ENCODE measurements at regions not wholly inside any gene's neighbourhood (a gene's known extent, or its start where the extent isn't known, plus 50 kb on each side); places are given as distances from the start of the nearest gene placed in this dataset.
"Not testable (repeated sequence)": the region's sequence is repeated elsewhere in the genome, so short reads cannot be mapped to it uniquely, and the experiment has no call there.

DNA sequence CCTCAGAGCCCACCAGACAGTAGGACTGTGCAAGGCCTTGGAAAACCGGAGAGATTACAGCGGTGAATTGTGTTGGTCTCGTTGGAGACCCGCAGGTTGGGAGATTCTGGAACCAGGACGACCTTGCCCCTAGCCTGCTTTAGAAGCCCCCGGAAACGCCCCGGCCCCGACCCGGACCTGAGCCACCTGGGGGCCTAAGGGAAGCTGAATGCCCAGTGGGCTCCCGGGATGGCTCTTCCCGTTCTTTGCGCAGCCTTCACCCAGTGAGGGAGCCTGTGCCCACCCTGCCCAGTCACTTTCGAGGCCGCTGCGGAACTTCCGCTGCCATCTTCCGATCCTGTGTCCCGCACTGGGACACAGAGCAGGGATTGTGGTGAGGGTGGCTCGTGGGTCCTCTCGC lies 254.4 kb downstream of the FAM72C start:
- Mint-ChIP-seq H3K27me3 (ENCODE audit: unreplicated experiment) (no peaks in the 10 kb centered on the region), H3K27ac (ENCODE audit: unreplicated experiment) (no peak overlapping the region), H3K4me1 (ENCODE audit: unreplicated experiment) (no peaks in the 10 kb centered on the region), H3K9me3 (ENCODE audit: unreplicated experiment) (peaks cover 41% of the 10 kb centered on the region), H3K4me3 (ENCODE audit: unreplicated experiment) (no peak overlapping the region), H3K36me3 (ENCODE audit: unreplicated experiment) (no peaks in the 10 kb centered on the region)
- no peak for DNase-seq (ENCODE audit: extremely low spot score, unreplicated experiment)
- TF ChIP-seq, protein P1, sequence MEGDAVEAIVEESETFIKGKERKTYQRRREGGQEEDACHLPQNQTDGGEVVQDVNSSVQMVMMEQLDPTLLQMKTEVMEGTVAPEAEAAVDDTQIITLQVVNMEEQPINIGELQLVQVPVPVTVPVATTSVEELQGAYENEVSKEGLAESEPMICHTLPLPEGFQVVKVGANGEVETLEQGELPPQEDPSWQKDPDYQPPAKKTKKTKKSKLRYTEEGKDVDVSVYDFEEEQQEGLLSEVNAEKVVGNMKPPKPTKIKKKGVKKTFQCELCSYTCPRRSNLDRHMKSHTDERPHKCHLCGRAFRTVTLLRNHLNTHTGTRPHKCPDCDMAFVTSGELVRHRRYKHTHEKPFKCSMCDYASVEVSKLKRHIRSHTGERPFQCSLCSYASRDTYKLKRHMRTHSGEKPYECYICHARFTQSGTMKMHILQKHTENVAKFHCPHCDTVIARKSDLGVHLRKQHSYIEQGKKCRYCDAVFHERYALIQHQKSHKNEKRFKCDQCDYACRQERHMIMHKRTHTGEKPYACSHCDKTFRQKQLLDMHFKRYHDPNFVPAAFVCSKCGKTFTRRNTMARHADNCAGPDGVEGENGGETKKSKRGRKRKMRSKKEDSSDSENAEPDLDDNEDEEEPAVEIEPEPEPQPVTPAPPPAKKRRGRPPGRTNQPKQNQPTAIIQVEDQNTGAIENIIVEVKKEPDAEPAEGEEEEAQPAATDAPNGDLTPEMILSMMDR (IDR thresholded peaks at IDR 0.05), result no peak

DNA sequence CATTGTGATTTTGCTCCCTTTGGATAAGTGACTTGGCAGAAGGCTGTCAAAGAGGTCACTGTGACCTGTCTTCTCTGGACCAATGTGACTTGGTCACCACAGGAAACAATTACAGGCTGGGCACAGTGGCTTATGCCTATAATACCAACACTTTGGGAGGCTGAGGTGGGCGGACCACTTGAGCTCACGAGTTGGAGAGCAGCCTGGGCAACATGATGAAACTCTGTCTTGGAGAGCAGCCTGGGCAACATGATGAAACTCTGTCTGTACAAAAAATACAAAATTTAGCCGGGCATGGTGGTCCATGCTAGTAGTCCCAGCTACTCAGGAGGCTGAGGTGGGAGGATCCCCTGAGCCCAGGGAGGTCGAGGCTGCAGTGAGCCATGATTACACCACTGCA lies 256.9 kb downstream of the FAM72C start:
- H3K36me3 Mint-ChIP-seq (ENCODE audit: unreplicated experiment); H3K4me3 Mint-ChIP-seq (ENCODE audit: unreplicated experiment); H3K27me3 Mint-ChIP-seq (ENCODE audit: unreplicated experiment); H3K4me1 Mint-ChIP-seq (ENCODE audit: unreplicated experiment); H3K27ac Mint-ChIP-seq (ENCODE audit: unreplicated experiment); DNase-seq (ENCODE audit: extremely low spot score, unreplicated experiment): not testable (repeated sequence)
- peaks cover 47% of the 10 kb centered on the region for H3K9me3 Mint-ChIP-seq (ENCODE audit: unreplicated experiment)

DNA sequence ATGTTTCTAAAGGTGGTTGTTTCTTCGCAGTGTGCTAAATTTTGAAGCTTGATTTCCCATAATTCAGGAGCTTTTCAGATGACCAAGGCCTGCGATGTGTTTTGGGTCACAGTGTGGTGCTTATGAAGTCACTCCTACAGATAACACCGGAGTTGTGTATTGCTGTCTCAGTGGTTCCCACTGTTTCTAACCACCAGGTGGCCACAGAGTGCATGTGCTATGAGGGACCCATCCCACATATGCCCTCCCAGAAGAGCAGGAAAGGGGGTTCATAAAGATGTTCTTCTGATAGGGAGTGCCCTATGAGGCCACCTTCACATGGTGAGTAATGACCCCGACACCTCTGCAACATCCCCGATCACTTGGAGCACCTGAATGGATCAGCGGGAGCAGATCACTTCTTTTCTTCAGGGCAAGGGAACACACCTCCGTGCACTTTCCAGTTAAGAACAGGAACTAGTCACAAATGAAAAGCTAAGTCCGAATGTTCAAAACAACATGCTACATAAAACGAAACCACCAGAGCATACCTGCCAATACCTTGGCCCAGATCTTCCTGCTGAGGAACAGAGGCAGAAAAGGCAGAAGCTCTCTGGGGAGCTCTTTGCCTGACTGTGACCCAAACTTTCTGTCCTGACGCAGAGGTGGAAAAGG lies 262.1 kb downstream of the FAM72C start:
- not testable (repeated sequence) for H3K27me3 Mint-ChIP-seq (ENCODE audit: unreplicated experiment); H3K36me3 Mint-ChIP-seq (ENCODE audit: unreplicated experiment); H3K4me3 Mint-ChIP-seq (ENCODE audit: unreplicated experiment); H3K27ac Mint-ChIP-seq (ENCODE audit: unreplicated experiment); DNase-seq (ENCODE audit: extremely low spot score, unreplicated experiment); H3K4me1 Mint-ChIP-seq (ENCODE audit: unreplicated experiment)
- H3K9me3 Mint-ChIP-seq (ENCODE audit: unreplicated experiment), result peaks cover 32% of the 10 kb centered on the region

DNA sequence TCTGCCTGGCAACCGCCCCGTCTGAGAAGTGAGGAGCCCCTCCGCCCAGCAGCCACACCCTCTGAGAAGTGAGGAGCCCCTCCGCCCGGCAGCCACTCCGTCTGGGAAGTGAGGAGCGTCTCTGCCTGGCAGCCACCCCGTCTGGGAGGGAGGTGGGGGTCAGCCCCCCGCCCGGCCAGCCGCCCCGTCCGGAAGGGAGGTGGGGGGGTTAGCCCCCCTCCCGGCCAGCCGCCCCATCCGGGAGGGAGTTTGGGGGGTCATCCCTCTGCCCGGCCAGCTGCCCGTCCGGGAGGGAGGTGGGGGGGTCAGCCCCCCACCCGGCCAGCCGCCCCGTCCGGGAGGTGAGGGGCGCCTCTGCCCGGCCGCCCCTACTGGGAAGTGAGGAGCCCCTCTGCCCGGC lies 269.0 kb downstream of the FAM72C start:
- not testable (repeated sequence) for H3K27ac Mint-ChIP-seq (ENCODE audit: unreplicated experiment); H3K4me1 Mint-ChIP-seq (ENCODE audit: unreplicated experiment); DNase-seq (ENCODE audit: extremely low spot score, unreplicated experiment); H3K4me3 Mint-ChIP-seq (ENCODE audit: unreplicated experiment); H3K27me3 Mint-ChIP-seq (ENCODE audit: unreplicated experiment); H3K36me3 Mint-ChIP-seq (ENCODE audit: unreplicated experiment)
- peaks cover 30% of the 10 kb centered on the region for H3K9me3 Mint-ChIP-seq (ENCODE audit: unreplicated experiment)

DNA sequence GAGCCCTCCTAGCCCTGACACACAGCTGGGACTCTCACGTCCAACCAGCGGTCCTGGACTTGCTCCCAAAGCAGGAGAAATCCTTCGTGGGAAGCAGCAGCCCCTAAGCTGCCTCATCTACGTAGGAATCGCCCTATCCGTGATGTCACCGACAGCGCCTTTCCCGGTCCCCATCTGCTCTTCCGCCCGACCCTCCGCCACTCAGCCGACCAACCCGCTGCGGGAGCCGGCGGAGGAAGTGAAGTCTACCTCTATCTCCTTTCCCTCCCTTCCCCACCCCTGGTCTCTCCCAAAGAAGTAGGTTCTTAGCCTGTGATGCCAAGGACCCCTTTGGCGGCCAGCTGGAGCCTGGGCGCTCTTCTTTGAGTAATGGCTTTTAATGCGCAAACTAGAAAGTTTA lies 272.1 kb downstream of the FAM72C start:
- no peaks in the 10 kb centered on the region for H3K4me1 Mint-ChIP-seq (ENCODE audit: unreplicated experiment)
- H3K9me3 Mint-ChIP-seq (ENCODE audit: unreplicated experiment), result peaks cover 35% of the 10 kb centered on the region
- DNase-seq (ENCODE audit: extremely low spot score, unreplicated experiment), result no peak
- H3K4me3 Mint-ChIP-seq (ENCODE audit: unreplicated experiment), result no peak overlapping the region
- no peaks in the 10 kb centered on the region for H3K27me3 Mint-ChIP-seq (ENCODE audit: unreplicated experiment)
- no peaks in the 10 kb centered on the region for H3K36me3 Mint-ChIP-seq (ENCODE audit: unreplicated experiment)
- H3K27ac Mint-ChIP-seq (ENCODE audit: unreplicated experiment), result no peak overlapping the region
- TF ChIP-seq, protein P1 (IDR thresholded peaks at IDR 0.05), result no peak

DNA sequence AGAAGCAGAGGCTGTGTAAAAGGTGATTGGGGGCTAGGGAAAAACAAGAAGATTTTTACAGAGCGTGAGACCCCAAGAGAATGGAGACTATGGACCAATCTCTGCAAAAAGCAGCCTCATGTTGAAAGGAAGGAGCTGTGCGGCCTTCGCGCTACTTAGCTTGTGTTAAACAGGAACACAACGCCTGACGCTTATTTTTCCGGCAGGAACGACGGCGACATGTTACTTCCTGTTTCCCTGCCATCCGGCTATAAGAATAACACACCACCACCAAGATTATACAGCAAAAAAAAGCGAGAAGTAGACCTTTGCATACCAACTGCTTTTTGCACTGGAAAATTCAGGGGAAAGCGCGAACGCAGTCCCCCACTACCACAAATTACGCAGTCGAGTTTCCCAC lies 272.7 kb downstream of the FAM72C start:
- no peaks in the 10 kb centered on the region for H3K27me3 Mint-ChIP-seq (ENCODE audit: unreplicated experiment)
- no peak overlapping the region for H3K4me3 Mint-ChIP-seq (ENCODE audit: unreplicated experiment)
- no peak overlapping the region for H3K27ac Mint-ChIP-seq (ENCODE audit: unreplicated experiment)
- H3K36me3 Mint-ChIP-seq (ENCODE audit: unreplicated experiment), result no peaks in the 10 kb centered on the region
- TF ChIP-seq, protein P1 (IDR thresholded peaks at IDR 0.05), result no peak
- no peaks in the 10 kb centered on the region for H3K4me1 Mint-ChIP-seq (ENCODE audit: unreplicated experiment)
- H3K9me3 Mint-ChIP-seq (ENCODE audit: unreplicated experiment), result peaks cover 35% of the 10 kb centered on the region
- DNase-seq (ENCODE audit: extremely low spot score, unreplicated experiment), result no peak
